Adrenal gland (tissue), 9 donors: ENCODE measurements at regions not wholly inside any gene's neighbourhood (a gene's known extent, or its start where the extent isn't known, plus 50 kb on each side); places are given as distances from the start of the nearest gene placed in this dataset.

Experiments
- DNase-seq, 7 donors: peaks; one replicate each; pipeline ENCODE4 v3.0.0-alpha.2; 2019 to 2020
- H3K27ac ChIP-seq, 5 donors: fragments of 200-600 bp; sonication (generic) in 4 of 5; 1 replicate in 3 of 5; 2 replicates in 2 of 5; pipeline versions ENCODE4 v1.5.1 to v1.8.0; 2016 to 2020; ENCODE audit warnings: mild to moderate bottlenecking in 1 of 5
- H3K27me3 ChIP-seq: fragments of 200-600 bp; 2 replicates; pipeline ENCODE4 v1.8.0; 2021
- H3K36me3 ChIP-seq, 2 donors: fragments of 200-600 bp; replicated peaks in 1 of 2; 1 replicate in 1 of 2; 2 replicates in 1 of 2; pipeline versions ENCODE4 v1.5.1 to v1.8.0; 2018 to 2022
- H3K4me1 ChIP-seq, 2 donors: fragments of 200-600 bp; replicated peaks in 1 of 2; 1 replicate in 1 of 2; 2 replicates in 1 of 2; pipeline versions ENCODE4 v1.5.1 to v1.8.0; 2018 to 2021
- H3K4me3 ChIP-seq, 4 donors: fragments of 200-600 bp; sonication (generic) in 3 of 4; one replicate each; pipeline ENCODE4 v1.5.1; 2016 to 2018
- H3K9me3 ChIP-seq, 3 donors: fragments of 200-600 bp; sonication (generic) in 1 of 3; replicated peaks in 1 of 3; 1 replicate in 2 of 3; 2 replicates in 1 of 3; pipeline versions ENCODE4 v1.5.1 to v1.8.0; 2016 to 2021
- CTCF ChIP-seq, 6 experiments: fragments of 450-650 bp in 4 of 6; fragments of 200-600 bp in 2 of 6; sonication (generic) in 1 of 6; IDR thresholded peaks; 1 replicate in 5 of 6; 2 replicates in 1 of 6; pipeline versions ENCODE4 v1.5.1 to v1.8.0; 2016 to 2021; ENCODE audit warnings: antibody characterized with exemption in 6 of 6, mild to moderate bottlenecking in 2 of 6, moderate library complexity in 1 of 6
- POLR2A ChIP-seq, 2 donors: fragments of 450-650 bp; IDR thresholded peaks; one replicate each; pipeline ENCODE4 v1.6.1; 2017; ENCODE audit warnings: antibody characterized with exemption in 2 of 2, mild to moderate bottlenecking in 2 of 2, moderate library complexity in 1 of 2
- WGBS, 4 donors: extraction: QIAGEN DNeasy Blood & Tissue Kit in 2 of 4; methylation state at CpG; one replicate each; pipeline versions ENCODE4 v1.1.5 to v1.1.7; 2013 to 2017; 5-methylcytosine and 5-hydroxymethylcytosine counted together
- intact Hi-C, 2 donors: fragments of 100-400 bp; cut with DNase I; formaldehyde crosslinking; loops; one replicate each; pipeline versions ENCODE4 v1.14.1 to v1.15.0; 2022 to 2023
- donor health status: healthy with polysubstance abuse.
- donor health status: Bipolar disorder and iron deficiency.
- donor health status: DM: yes; HTN: yes; CAD: no.
- donor health status: DM: no; HTN: no; CAD: no.
- donor health status: DM: no; HTN: no; CAD: no.

GRCh38 chr6:122109075-122109474 lies 290.4 kb upstream of the HSF2 start:
- intact Hi-C loops, result no loop called here
- H3K9me3 ChIP-seq, result no peaks in the 10 kb centered on the region
- no peak overlapping the region for H3K4me3 ChIP-seq
- no peak overlapping the region for H3K27ac ChIP-seq
- no peak for DNase-seq
- H3K27me3 ChIP-seq, result no peaks in the 10 kb centered on the region
- no peak for TF ChIP-seq CTCF (IDR thresholded peaks at IDR 0.05)
- TF ChIP-seq POLR2A (IDR thresholded peaks at IDR 0.05), result no peak
- no peaks in the 10 kb centered on the region for H3K4me1 ChIP-seq
- H3K36me3 ChIP-seq, result no peaks in the 10 kb centered on the region

GRCh38 chr6:122114717-122115116 lies 284.7 kb upstream of the HSF2 start:
- Histone ChIP-seq H3K4me1 (no peaks in the 10 kb centered on the region), H3K27ac (no peak overlapping the region), H3K4me3 (no peak overlapping the region), H3K9me3 (no peaks in the 10 kb centered on the region), H3K36me3 (no peaks in the 10 kb centered on the region), H3K27me3 (no peaks in the 10 kb centered on the region)
- TF ChIP-seq POLR2A (IDR thresholded peaks at IDR 0.05) (no peak), CTCF (IDR thresholded peaks at IDR 0.05) (no peak)
- WGBS, 4 donors, result 68 to 82% (median 77%) methylated on average over 2 of the region's 2 CpGs
- no peak for DNase-seq
- intact Hi-C loops, result no loop called here

- intact Hi-C loops, result no loop called here
- Histone ChIP-seq H3K27ac (no peak overlapping the region), H3K9me3 (no peaks in the 10 kb centered on the region), H3K4me3 (no peak overlapping the region), H3K4me1 (no peaks in the 10 kb centered on the region), H3K36me3 (no peaks in the 10 kb centered on the region), H3K27me3 (no peaks in the 10 kb centered on the region)
- 29 to 41% (median 34%) methylated on average over 5 of the region's 5 CpGs for WGBS, 4 donors
- TF ChIP-seq POLR2A (IDR thresholded peaks at IDR 0.05) (no peak), CTCF (IDR thresholded peaks at IDR 0.05) (no peak)
- DNase-seq, result no peak
Observed at GRCh38 chr6:122116119-122116834, 283.2 kb upstream of the HSF2 start.

- 32 to 51% (median 39%) methylated on average over 2 of the region's 2 CpGs for WGBS, 4 donors
- no peaks in the 10 kb centered on the region for H3K4me1 ChIP-seq
- intact Hi-C loops, result no loop called here
- no peak for DNase-seq
- no peaks in the 10 kb centered on the region for H3K36me3 ChIP-seq
- H3K27me3 ChIP-seq, result no peaks in the 10 kb centered on the region
- no peak for TF ChIP-seq CTCF (IDR thresholded peaks at IDR 0.05)
- TF ChIP-seq POLR2A (IDR thresholded peaks at IDR 0.05), result no peak
- no peak overlapping the region for H3K27ac ChIP-seq
- H3K4me3 ChIP-seq, result no peak overlapping the region
- H3K9me3 ChIP-seq, result no peaks in the 10 kb centered on the region
Observed at GRCh38 chr6:122116835-122117627, 282.4 kb upstream of the HSF2 start.
